Inflammatory macrophage treated with lipopolysaccharide for 4 hours (primary cell): ENCODE measurements at regions not wholly inside any gene's neighbourhood (a gene's known extent, or its start where the extent isn't known, plus 50 kb on each side); places are given as distances from the start of the nearest gene placed in this dataset.
"Not testable (repeated sequence)": the region's sequence is repeated elsewhere in the genome, so short reads cannot be mapped to it uniquely, and the experiment has no call there.

Experiments used
- DNase-seq: peaks from one replicate; pipeline ENCODE4 v3.0.0-alpha.2; 2020

DNA sequence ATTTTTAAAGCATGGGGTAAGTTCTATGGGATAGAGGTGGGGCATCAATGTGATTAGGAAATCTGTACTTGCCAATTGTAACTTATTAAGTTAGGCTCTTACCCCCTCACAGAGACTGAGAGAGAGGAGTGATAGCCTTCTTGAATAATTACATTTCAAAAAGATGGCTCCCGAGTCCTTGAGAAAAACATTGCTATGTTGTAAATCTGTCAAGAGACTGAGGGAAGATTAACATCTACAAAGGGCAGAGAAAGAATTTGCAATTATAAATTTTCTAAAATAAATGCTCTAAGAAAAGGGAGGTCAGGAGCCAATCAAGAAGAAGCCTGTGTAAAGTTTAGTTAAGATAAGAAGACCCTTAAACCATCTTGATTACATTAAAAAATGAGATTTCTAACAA lies 1570.8 kb downstream of the OLFM4 start:
- DNase-seq, result no peak

DNA sequence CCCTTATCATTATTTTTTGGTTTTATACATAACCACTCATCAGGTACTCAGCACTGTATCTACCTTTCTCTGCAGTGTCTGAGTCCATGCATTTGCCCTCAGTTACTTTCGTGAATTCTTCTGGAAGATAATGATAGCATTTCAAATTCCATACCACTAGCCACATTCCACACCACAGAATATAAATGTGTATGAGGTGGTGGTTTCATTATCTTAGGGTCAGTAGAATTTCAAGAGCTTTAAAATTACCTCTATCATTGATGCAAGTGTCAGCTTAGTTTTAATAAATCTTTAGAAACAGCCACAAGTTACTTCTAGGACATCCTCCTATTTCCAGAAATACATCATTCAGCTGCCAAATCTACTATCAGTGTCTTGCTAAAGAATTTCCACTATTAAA lies 1578.3 kb downstream of the OLFM4 start:
- no peak for DNase-seq

DNA sequence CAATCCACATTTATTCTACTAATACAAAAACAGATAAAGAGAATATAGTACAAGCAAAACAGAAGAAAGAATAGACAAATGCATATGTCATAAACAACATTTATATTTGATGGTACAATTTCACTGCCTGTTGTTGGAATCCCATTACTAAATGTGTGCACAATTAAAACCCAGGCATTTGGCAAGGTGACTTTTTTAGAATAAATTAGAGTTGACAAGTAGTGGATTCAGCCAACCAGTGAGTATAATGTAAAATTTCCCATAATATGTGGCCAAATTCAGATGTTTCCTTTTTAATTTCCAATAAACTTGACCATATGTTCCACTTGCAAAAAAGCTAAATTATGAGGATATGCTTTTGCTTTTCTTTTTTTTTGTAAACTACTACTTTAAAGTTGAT lies 1578.8 kb downstream of the OLFM4 start:
- no peak for DNase-seq

DNA sequence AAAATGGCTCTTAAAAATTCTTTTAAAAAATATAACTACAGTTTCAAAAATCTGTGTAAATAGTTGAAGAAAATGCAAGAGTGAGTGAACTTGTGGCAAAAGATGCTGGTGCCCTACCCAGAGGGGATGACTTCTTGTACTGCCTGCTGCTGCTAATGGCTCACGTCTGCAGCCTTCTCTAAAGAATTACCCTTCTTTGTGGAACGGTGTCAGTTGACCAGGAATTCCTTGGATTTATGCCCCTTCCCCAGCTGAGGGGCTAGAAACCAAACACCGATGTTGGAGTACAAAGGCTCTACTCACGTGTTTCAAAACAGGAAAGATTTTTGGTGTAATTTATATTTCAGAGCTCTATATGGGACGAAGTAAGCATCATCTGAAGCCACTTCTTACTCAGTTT lies 1582.8 kb downstream of the OLFM4 start:
- no peak for DNase-seq

DNA sequence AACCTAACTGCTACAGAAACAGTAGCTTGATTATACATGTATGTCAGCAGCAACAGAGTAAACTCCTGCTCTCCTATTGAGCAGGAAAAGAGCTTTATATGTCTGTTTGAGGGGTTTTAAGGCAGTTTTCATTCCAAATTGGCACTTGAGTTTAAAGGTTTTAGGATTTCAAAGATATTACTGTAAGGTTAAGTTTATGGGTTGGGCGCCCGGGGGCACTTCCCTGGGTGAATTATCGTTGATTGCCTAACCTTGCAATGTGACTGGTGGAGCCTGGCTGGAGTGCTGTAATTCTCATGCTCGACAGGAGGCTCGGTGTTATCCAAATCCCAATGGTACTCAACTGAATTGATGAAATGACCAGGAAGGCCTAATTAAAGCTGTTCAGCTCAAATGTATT lies 1586.1 kb downstream of the OLFM4 start:
- DNase-seq, result no peak

DNA sequence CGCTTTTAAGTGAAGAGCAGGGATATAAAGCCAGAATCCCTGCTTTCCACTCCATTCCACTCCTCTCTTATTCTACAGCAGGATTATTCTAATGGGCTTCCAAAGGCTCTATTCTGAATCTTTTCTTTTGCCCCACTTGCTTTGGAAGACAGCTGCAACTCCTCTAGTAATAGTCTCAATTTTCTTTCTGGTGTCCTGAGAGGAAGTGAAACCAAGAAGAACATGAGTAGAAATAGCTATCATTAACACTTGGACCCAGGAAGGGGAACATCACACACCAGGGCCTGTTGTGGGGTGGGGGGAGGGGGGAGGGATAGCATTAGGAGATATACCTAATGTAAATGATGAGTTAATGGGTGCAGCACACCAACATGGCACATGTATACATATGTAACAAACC lies 1597.9 kb downstream of the OLFM4 start:
- not testable (repeated sequence) for DNase-seq

DNA sequence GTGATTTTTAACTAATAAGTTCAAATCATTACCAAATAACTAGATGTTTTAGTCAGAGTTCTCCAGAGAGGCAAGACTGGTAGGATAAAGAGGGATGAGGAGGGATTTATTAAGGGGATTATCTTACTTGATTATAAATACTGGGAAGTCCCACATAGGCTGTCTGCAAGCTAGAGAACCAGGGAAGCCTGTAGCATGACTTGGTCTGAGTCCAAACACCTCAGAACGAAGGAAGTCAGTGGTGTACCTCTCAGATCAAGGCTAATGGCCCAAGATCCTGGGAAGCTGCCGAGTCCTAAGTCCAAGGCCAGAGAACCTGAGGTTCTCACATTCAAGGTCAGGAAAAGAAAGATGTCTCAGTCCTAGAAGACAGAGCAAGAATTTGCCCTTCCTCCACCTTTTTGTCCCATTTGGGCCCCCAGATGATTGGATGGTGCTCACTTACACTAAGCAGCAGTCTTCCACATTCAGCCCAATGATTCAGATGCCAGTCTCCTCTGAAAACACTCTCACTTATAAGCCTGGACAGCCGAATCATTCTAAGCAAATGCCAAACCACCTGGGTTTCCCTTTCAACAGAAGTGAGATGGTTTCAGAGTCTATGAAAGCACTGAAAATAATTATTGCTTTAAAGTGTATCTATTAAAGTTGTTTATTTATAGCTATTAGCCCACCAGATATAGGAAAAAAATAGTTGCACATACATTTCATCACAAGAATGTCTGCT lies 1599.2 kb downstream of the OLFM4 start:
- DNase-seq, result no peak

DNA sequence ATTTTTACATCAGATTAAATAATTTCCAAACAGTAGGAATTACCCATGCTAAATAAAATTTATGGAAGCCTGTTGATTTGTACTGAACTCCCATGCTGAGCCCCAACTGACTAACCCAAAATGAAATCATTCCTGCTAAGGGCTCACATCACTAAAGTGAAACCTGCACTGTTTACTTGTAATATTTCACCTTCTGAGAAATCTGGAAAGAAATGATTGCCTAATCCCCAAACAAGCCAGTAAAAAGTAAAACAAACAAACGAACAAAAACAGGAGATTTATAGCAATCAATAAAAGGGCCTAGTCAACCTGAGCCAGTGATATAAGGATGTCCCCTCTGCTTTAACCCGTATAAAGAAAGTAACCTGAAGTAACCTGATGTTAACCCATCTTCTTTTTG lies 1599.8 kb downstream of the OLFM4 start:
- no peak for DNase-seq

DNA sequence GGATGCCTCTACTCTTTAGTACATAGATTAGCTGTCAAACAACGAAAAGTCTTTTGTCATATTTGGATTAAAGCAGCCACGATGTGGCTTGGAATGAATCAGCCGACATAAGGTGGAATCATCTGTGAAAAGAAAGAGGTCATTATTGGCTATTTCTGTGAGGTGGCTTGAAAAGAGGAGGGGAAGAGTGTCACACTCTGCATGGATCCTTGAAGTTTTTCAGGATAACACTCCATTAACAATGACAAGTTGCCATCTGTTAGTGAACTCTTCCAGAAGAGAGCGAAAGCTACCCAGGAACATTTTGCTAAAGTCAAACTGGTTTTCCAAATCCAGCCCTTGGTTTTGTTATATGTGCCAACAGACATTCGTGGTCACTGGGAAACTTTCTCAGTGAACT lies 1604.8 kb downstream of the OLFM4 start:
- no peak for DNase-seq

DNA sequence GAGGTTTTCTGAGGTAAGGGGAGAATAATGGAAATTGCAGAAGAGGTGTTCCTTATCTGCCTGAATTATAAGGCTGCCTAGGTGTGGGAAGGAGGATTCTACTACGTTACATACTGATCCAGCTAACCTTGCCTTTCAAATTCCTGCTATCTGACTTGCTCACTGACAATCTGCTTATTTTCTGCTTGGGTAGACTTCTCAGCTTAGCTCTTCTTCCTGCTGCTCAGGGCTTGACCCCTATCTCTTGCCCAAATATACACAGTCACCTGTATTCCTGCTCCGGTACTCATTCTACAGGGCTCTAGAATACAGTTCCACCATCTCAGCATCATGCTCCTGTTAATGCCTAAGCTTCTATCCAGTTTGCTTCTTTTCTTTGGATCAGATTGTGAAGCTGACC lies 1607.6 kb downstream of the OLFM4 start:
- DNase-seq, result no peak

DNA sequence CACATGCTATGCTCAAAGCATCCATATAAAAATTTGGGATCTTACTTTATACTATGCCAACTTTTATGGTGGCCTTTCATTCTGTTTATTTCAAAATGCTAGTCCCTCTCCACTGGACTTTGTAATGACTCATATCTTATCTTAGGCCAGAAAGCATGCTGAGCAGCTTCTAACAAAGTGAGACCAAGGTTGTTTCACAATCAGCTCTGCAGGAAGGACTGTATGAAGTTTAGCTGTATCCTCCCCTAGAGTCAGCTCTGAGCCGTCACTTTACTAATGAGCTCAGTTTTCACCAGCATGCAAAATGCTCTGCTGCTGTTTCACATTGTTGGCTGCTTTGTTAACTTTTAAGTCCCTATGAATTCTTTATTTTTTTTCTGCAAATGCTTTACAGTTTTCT lies 1608.8 kb downstream of the OLFM4 start:
- no peak for DNase-seq

DNA sequence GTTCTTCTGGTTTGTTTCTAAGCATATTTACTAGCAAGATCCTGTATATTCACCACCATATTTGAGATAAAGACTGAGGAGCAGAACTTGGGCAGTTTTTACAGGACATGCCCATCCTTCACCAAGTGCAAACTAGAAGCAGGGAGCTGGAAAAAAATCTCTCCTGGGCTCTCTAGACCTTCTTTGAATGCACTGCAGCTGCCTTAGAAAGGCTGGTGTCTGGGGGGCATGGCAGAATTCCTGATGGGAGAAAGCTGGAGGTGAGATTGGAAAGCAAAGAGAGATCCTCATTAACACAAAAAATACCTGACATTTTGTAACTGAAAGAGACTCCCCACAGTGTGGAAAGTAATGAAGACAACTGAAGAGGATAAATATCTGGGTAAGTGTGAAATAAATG lies 1612.1 kb downstream of the OLFM4 start:
- DNase-seq, result no peak

DNA sequence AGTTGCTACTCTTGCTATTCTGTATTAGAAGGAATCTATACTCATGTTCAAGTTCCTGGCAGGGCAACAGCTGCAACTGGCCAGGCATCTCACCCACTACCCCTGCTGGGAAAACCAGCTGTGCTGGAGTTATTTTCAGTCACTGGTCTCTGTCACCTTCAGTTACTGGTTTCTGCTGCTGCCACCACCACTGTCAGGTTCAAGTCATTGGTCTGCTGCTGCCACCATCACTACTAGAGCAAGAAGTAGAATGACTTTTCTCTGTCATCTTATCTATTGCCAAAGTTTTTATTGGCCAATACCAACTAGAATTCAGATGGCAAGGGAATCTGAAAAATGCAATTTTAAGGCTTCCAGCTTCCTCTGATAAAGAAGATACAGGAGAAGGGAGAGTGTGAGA lies 1615.2 kb downstream of the OLFM4 start:
- DNase-seq, result no peak

DNA sequence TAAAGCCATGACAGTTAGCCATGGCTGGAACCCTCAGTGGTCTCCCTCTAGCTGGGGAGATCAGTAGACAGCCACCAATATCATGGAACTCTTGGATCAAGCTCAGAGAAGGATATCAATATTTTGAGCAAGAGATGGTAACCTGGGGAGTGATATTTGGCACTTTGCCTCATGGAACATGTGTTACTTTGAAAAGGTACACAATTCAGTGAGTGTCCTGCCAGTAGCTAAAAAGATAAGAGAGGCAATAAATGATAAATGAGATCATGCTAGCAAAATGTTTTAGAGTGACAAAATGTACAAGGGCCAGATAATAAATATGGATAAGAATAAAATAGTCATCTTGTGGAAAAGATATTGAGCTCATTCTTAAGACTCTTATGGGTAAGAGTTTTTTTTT lies 1618.7 kb downstream of the OLFM4 start:
- no peak for DNase-seq

DNA sequence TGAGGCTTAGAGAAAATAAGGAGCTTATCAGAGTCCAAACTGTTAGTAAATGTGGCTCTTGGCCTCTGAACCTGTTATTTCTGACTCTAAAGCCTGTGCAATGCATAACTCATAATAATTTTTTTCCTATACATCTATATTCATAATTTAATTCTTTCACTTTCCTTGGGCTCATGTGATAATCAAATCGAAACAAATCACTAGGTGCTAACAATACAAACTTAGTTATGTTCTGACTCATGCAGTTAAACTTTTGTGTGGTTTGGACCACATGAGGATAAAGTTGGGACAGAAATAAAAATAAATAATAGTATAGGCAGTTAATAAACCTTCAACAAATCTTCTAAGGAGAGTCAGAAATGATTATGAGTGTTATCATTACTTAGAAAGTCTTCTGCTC lies 1629.0 kb downstream of the OLFM4 start:
- no peak for DNase-seq

DNA sequence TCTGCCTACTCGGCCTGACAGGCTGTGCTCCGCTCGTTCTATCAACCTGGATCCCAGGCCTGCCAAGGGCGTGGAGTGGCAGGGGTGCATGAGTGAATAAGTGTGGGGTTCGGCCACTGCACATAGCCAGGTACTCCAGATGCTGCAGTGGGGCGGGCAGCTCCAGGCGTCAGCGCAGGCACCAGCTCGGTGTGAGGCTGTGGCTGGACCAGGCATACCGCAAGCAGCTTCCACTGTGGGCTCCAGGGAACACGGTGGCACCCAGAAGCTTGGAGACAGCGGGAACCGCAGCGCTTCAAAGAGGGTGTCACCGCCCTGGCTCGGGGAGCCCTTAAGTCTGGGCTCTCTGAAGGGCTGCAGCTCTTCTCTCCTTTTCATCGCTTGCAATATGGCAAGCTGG lies 1630.2 kb downstream of the OLFM4 start:
- no peak for DNase-seq

DNA sequence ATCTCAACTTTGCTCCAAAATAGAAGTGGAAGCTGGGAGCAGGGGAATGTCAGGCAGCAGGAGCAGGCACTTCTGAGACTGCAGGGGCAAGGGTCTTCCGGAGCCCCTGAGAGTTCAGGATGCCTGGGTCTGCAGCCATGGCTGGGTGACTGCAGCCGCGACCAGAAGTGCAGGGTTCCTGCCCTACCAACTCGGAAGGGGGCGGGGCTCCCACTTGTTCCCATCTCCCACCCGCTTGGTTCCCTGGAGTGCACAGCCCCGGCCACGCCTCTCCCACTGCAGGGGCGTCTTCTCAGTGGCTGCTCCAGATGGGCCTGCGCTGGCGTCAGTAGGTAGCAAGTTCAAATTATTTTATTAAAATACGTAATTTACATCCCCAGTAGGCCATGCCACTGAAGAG lies 1631.7 kb downstream of the OLFM4 start:
- no peak for DNase-seq

DNA sequence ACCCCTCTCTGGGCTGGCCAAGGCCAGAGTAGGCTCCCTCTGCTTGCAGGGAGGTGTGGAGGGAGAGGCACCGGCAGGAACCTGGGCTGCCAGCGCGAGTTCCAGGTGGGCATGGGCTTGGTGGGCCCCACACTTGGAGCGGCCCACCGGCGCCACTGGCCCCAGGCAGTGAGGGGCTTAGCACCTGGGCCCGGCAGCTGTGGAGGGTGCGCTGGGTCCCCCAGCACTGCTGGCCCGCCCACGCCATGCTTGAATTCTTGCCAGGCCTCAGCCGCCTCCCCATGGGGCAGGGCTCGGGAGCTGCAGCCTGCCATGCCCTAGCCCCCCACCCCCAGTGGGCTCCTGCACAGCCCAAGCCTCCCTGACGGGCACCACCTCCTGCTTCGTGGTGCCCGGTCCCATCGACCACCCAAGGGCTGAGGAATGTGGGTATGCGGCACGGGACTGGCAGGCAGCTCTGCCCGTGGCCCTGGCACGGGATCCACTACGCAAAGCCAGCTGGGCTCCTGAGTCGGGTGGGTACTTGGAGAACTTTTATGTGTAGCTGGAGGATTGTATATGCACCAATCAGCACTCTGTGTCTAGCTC lies 1648.0 kb downstream of the OLFM4 start:
- no peak for DNase-seq

DNA sequence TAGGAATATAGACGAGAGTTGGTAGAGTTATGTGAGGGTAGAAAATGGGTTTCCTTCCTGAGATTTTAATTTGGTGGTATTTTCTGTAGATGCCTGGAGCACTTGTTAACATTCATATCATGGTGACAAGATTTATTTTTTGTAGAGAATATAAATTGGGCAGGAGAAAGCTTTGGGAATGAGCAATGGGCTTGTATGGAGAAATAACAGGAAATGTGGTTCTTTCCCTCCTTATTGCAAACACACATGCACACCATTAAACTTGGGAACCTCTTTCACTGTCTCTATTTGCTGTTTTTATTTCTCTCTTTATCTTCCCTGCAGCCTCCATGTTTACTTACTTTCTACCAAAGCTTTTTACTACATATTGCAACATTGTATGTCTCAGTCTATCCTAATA lies 1653.6 kb downstream of the OLFM4 start:
- DNase-seq, result no peak

DNA sequence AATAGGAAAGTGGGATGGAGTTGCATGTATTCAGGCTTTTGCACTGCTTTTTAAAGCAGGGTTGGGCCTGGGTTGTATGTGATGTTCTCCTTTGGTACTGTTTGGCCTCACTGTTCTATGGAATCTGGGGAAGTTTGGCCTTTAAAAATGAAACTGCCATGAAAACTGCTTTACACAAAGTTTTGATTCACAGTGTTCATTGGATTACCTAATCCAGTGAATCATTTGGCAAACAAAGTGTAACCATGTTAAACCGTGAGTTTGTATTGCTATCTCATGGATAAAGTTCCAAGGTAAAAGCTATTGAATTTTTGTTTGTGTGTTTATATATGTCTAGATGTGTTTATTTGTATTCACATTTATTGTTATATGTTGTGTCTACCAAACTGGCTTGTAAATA lies 1658.6 kb downstream of the OLFM4 start:
- no peak for DNase-seq

DNA sequence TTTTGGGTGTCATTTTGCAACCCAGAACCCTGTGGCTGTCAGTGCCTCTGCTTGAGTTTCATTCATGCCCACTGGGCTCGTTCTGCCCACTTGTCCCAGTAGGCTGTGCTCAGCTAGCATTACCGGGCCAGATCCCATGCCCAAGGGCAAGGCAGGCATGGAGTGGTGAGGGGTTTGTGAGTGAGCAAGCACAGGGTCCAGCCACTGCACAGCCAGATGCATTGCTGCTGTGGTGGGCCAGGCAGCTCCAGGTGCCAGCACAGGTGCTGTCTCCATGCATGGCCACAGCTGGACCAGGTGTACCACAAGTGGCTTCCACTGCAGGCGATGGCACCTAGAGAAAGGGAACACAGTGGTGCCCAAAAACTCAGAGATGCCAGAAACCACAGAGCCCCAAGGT lies 1671.2 kb downstream of the OLFM4 start:
- no peak for DNase-seq

DNA sequence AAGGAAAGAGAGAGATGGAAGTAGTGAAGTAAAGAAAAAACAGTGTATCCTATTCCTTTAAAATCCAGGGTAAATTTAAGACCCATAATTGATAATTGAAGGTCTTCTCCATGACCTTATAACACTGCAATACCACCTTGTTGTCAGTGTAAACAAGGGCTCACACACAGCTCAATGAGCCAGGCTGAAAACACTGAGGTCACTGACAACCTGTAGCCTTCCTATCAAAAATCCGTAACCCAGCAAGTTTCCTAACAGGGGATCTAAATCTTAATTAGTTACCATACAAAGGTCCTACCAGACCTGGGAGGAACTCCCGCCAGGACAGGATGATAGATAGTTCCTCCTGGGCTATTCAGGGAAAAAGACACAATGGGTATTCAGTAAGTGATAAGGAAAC lies 1677.1 kb downstream of the OLFM4 start:
- no peak for DNase-seq

DNA sequence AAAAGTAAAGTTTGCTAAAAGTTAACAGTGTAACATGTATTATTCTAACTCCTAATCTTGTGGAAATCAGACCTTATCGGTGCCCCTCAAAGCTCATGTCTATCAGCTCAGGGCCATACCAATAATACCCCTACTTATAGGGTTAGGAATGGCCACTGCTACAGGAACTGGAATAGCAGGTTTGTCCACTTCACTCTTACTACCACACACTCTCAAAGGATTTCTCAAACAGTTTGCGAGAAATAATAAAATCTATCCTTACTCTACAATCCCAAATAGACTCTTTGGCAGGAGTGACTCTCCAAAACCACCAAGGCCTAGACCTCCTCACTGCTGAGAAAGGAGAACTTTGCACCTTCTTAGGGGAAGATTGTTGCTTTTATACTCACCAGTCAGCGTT lies 1677.7 kb downstream of the OLFM4 start:
- no peak for DNase-seq

DNA sequence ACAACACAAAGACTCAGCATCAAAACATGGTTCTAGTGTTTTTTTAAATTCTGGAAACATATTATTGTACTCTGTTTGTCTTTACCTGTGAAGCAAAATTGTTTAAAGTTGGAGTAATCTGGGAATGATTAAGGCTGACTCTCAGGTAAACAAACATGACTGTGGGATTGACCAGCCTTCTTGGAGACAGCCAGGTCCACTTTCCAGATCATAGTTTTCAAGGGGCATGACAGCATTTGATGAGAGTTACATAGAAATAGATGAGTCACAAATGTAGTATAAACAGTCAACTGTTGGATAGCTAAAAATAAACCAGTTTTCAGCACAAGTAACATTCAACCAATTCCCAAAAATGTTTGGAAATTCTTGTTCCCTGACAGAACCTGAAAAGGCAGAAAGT lies 1680.9 kb downstream of the OLFM4 start:
- no peak for DNase-seq

DNA sequence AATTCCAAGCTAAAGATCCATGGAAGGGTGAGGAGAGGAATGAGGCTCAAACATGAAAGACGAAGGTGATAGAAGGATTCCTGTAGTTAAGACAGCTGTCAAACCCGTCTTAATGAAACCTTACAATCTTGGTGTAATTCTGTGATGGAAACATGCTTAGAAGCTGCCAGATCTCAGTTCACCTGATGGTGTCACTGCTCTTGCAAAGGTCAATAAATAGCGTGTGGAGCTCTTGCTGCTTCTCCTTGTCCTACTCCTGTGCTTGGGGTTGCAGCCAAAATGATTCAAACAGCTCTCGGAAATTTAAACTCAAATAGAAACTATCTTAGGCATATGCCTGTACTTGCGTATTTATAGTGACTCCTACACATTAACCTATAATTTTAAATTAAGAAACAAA lies 1705.0 kb downstream of the OLFM4 start:
- no peak for DNase-seq
